GM21528 (cell line): ENCODE measurements at regions not wholly inside any gene's neighbourhood (a gene's known extent, or its start where the extent isn't known, plus 50 kb on each side); places are given as distances from the start of the nearest gene placed in this dataset.

Experiments
- ATAC-seq: cut with Tn5 transposase; IDR thresholded peaks from one replicate; pipeline ENCODE4 v1.9.1; 2021; ENCODE audit warnings: mild to moderate bottlenecking, moderate library complexity; ENCODE audit not compliant: unreplicated experiment, low FRiP score

DNA sequence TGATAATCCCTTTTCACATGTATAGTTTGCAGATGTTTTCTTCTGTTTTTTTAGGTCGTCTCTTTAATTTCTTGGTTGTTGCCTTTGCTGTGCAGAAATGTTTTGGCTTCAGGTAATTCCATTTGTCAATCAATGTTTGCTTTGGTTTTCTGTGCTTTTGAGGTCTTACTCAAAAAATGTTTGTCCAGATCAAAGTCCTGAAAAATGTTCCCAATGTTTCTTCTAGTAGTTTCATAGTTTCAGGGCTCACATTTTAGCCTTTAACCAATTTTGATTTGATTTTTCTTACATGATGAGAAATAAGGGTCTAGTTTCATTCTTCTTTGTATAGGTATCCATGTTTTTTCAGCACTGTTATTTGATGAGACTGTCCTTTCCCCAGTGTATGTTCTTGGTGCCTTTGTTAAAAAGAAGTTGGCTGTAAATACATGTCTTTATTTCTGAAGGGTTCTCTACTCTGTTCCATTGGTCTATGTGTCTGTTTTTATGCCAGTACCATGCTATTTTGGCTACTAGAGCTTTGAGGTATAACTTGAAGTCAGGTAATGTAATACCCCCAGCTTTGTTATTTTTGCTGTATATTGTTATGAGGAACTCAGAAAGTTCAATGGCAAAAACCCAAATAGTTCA is 578.7 kb upstream of the SEL1L start:
- no peak for ATAC-seq

DNA sequence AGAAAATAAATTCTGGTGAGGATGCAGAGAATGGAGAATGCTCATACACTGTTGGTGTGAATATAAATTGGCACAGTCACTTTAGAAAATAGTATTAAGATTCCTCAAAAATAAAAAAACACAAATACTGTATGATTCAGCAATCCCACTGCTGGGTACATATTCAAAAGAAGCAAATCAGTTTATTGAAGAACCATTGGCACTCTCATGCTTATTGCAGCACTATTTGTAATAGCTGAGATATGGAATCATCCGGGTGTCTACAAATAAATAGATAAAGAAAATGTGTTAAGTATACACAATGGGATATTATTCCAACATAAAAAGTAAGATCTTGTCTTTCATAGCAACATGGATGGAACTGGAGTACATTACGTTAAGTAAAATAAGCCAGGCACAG is 579.4 kb upstream of the SEL1L start:
- no peak for ATAC-seq

DNA sequence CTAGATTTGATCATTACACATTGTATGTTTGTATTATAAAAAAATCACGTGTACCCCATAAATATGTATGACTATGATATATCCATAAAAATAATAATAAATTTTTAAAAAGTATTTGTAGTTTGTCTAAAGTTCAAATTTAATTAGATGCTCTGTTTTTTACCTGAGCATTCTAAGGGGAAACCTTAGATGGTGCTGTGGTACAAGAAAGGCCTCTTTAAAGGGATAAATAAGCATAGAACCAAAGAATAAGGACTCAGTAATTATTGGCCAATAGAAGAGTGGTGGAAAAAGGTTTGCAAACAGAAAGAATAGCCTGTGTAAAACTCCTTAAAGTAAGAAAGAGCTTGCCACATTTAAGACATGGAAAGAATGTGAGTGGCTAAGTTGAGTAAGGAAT is 580.1 kb upstream of the SEL1L start:
- ATAC-seq = no peak

DNA sequence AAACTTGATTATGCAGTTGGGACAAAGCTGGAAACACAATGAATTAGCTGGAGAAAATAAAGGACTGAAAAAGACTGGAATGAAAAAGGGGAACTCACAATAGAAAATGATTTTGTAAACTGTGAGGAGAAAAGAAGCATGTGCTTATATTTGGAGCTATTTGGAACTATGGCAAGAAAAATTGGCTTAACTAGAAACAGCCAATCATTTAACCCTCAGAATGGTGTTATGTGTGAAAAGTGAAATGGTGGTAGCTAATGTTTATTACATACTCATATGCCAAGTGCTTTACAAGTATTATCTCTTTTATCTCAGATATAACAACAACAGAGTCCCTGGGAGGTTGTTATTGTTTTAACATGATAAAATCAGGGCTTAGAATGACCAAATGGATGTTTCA is 583.1 kb upstream of the SEL1L start:
- ATAC-seq = no peak

DNA sequence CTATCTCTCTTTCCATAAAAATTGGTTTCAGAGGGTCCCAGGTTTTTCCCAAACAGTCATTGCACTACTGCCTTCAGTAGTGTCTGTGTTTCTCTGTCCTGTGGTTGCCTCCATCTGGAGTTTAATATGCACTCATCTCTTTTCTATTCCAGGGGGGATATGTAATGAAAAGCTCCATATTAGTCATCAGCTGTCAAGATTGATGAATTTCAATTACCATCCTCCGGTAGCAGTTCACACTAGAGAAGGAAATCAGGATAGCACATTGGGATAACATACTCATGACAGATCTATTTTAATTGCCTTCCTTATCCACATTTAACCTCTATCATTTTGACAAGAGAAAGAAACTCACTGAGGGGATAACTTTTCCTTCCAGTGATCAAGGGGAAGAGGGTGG is 589.0 kb upstream of the SEL1L start:
- ATAC-seq = no peak

DNA sequence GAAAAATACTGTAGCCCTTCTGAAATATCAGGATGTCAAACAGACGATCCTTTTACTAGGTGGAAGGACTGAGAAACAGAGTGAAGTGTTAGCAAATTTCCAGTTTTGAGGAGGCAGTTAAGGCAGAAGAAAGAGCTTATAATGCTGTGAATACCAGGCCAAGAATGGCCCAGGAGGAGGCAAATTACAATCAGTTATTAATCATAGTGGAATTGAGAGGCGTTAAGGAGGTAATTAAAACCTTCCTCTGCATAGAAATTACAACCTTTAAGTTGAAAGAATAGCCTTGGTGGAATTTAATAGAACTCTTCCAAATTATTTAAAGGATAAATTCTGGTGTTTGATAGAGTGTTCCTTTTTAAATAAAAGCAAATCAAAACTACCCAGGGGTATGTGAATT is 590.9 kb upstream of the SEL1L start:
- ATAC-seq = no peak

DNA sequence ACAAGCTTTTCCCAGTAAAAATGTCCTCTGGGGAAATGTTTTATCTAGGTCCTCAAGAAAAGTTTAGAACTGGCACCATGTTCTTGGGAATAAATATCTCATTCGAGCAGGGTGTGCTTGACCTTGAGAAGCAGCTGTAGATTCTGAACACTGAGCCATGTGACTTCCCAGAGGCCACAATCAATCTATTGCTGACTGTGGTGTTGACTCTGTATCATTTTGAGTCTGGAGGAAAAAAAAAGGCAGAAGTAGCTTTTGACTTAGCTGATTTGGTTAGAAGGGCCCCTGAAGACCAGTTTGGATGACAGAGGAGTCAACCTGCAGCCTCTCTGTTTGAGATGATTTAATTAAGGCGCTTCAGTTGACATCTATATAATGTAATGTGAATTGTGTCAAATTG is 592.4 kb upstream of the SEL1L start:
- no peak for ATAC-seq

DNA sequence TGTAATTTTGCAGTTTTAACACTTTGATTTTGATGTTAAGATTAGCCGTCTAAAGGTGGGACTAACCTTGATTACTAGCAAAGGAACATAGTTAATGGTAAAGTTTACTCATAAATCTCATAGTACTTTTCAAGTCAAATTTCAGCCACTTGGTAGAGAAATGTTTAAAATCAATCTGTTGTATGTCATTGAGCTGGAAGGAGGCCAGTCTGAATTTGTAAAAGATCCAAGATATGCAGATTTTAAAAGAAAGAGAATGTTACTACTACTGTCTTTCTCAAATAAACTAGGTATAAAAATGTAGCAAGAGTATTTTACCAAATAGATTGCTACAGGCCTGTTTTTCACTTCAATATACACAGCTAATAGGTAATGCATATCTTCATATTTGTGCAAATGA is 600.8 kb upstream of the SEL1L start:
- no peak for ATAC-seq

DNA sequence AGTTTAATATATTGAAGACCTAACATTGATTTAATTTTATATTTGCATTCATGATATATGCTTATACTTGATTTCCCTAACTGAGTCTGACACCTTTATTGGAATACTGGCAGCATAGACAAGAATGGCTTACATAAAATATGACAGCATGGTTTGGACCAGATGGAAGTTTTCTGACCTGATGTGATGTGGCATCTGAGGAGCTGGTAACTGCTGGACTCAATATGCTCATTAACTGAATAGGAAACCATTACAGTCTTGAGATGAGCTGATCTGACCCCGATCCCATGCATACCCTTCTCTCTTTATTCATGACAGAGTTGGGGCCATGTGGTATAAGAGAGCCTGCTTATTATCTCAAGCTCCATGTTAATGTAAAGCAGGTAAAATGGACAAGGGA is 604.8 kb upstream of the SEL1L start:
- ATAC-seq = no peak

DNA sequence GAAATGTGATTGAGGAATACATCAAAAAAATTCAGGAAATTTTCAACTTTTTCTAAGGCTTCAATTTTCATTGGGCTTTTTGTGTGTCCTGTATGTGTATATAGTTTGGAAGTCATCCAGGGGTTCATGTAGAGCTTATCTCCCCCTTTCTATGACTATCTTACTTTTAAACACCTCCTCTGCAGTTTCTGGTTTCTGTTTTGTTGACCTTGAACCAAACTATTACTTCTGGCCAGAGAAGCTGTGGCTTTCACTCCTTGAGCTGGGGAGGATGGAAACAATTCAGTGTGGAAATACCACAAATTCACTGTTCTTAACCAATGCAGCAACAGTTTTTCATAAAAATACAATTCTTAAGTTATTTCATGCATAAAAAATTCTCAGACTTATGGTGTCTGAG is 613.2 kb upstream of the SEL1L start:
- no peak for ATAC-seq

DNA sequence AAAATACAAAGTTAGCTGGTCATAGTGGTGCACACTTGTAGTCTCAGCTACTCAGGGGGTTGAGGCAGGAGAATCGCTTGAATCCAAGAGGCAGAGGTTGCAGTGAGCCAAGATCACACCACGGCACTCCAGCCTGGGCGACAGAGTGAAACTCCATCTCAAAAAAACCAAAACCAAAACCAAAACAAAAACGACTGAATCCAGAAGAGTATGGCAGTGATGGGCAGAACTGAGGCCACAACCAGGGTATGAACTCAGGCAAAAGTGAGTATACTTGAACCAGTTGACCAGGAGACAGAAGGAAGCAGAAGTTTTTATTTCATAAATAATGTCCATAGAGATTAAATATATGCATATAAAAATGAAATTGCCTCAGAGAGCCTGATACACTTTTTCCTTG is 620.0 kb upstream of the SEL1L start:
- no peak for ATAC-seq

DNA sequence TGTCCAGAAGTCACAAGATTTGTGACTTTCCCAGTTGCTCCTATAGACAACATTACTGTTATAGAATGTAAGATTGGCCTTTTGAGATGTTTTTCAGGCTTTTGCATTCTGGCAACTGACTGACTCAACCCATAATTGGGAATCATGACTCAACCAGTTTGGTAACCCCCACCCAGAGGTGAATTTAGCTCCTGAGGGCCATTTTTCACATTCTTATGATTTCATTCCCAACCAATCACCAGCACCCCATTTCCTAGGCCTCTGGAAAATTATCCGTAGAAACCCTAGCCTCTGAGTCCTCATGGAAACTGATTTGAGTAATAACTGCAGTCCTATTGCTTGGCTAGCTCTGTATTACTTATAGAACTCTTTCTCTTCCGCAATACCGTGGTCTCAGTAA is 626.0 kb upstream of the SEL1L start:
- no peak for ATAC-seq

DNA sequence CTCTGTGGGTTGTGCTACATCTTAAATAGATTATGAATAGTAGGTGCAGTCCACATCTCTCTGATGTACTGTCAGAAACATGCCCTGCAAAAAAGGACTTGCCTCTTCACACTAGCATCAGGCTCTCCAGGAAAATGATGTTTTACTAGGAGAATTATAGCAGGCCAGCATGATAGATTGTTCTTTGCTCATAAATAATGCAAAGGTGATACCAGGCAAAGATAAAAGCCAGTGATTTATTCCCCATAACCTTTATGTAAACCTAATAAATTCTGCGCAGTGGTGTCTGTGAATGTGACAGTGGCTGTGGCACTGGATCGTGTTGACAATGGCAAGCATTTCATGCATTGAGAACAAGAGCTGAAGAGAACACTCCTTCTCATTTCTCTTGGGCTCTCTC is 646.5 kb upstream of the SEL1L start:
- no peak for ATAC-seq

DNA sequence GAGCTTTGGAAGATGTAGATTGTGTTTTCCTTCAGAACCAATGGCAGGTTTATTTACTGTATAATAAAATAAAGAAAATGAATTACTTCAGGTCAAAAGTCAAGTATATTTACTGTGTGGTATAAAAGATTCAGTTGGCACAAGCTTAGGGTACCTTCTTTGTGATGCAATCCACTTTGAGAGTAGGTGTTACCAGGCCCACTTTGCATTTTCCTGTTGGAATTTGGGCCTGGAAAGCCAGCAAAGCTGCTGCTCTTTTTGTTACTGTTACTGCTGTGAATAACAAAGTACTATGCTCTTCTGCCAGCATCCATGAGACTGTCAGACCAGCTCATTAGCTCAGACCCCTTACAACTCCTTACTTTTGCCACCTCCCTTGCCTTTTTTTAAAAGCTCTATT is 649.0 kb upstream of the SEL1L start:
- no peak for ATAC-seq

DNA sequence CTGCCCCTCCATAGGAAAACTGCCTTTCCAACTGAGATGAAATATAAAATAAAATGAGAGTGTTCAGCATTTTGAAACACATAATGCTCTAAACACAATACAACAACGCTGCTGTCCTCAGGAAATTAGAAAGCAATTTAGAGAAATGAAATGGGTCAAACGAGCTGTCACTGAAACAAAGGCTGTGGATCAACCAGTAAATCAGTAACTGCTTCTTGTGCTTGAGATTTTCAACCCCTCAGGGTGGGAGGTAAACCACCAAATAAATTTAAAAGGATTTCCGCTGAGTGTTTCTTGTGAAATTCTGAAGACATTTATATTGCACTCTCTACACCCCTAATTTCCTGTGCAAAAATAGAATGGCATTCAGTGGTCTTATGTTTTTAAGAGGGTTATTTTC is 657.1 kb upstream of the SEL1L start:
- no peak for ATAC-seq

DNA sequence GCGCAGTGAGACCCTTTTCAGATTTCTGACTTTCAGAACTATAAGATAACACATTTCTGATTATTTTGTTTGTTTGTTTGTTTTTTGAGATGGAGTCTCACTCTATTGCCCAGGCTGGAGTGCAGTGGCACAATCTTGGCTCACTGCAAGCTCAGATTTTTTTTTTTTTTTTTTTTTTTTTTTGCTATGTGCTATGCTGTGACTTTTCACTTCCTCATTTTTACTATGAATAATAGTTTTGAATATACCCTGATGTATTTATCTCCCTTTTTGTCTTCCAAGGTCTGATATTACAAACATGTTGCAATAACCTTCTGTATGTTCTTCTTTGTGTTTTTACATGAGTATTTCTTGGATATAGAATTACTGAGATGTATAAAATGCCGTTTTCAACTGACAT is 658.7 kb upstream of the SEL1L start:
- ATAC-seq = no peak

DNA sequence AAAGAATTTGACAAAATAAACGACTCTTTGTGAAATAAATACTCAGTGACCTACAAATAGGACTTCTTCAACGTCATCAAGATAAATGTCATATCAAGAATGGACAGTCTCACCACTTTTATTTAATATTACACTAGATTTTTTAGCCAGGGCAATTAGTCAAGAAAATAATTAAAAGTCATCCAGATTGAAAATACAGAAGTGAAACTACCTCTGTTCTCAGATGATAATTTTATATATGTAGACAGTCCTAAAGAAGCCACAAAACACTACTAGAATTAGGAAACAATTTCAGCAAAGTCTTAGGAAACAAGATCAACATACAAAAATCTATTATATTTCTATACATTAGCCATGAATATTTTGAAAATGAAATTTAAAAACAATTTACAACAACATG is 689.6 kb upstream of the SEL1L start:
- no peak for ATAC-seq

DNA sequence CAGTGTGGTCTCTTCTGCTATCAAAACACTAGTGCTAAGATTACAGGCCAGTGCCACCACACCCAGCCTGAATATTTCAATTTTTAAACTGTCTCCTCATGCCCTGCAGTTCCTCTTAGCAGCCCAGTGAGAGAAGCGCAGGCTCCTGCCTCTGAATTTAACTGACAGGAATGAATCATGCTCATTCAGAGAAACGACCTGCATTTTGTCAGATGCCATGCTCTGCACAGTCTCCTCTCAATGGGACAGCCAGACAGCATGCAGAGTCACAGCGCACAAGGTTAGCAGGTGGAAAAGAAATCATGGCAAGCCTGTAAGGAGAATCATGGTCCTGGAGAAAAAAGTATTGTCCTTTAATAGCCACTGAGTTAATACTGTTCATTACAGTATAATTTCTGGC is 691.0 kb upstream of the SEL1L start:
- ATAC-seq = no peak

DNA sequence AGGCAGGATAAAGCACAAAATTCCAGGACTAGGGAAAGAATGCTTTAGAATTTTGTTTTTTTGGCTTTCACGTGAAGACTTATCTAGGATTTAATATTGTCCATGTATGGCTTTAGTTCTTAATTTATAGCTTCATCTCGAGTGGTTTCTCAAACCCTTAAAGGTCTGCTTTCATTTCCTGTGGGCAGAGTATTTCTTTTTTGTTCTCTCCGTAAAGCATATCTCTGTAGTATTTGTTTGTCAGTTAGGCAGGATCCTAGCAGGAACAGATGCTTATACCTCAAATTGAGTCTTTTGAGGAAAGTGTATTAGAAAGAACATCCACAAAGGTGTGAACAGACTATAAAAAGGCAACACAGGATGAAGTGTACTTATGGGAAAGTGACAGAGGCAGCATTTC is 697.1 kb upstream of the SEL1L start:
- ATAC-seq = no peak

DNA sequence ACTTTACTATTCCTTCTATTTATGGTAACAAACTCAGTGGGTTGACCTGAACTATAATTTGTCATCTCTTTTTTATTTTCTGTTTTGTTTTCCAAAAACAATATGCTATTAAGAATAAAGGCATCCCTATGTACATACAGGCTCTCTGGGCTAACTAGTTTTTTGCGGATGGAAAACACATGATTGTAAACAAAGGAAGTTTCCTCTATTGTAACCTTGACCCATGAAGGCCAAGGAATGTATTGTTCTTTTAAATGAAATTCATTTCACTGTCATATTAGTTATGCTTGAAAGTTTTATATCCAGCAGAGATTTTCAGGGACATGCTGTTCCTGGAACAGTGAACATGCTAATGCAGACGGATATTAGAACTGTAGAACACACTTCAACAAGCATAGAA is 705.0 kb upstream of the SEL1L start:
- no peak for ATAC-seq

DNA sequence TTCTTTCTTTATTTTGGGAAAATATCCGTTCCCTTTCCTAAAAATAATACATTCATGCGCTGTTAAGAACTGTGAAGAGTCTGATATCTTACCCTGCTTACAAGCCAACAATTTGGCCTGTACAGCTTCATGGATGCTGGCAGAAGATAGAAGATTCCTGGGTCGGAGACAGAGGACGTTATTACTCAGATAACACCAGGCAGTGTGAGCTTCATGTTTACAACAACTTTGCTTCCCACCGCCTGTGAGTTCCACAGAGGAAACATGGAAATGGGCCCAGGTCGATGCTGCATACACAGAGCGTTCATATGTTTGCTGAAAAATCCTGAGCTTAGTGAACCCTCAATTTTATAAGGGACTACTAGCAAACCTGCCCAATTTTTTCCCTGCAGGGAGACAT is 705.6 kb upstream of the SEL1L start:
- no peak for ATAC-seq

DNA sequence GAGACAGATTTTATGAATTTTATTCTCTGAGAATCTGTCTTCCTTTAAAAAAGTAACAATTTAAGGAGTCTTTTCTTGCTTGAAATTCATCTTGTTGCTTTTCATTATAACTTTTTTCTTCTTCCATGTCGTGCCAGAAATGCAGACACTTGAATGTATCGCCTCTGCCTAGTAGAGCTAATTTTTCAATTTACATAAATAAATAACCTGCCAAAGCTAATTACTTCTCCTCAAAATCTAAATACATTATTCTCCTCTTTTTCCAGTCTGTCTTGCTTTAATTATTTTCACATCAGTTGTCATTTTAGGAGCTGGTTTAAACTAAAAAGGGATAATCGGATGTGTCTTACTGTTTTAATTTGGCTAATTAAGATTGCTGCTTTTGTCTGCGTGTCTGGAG is 711.1 kb upstream of the SEL1L start:
- no peak for ATAC-seq

DNA sequence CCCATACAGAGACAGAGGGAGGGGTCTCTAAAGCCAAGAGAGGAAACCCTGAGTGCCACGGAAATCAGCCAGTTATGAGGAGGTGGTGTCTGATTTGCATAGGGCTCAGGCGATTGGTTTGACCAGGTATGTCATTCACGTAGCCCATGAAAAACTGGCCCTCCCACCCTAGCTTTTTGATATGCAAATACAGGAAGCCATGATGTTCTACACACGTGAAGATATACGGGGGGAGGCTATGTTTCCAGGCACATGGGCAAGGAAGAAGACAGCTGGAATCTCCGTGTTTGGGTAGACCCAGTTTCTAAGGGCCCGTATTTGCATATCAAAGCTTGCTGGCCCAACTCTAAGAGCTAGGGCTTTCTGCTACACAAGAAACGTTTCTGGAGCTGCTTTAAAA is 717.8 kb upstream of the SEL1L start:
- no peak for ATAC-seq
